Type B pancreatic cell (in vitro differentiated cells): ENCODE measurements at regions not wholly inside any gene's neighbourhood (a gene's known extent, or its start where the extent isn't known, plus 50 kb on each side); places are given as distances from the start of the nearest gene placed in this dataset.

Experiments
- DNase-seq: peaks from one replicate; pipeline ENCODE4 v3.0.0; 2021; ENCODE audit warnings: mixed read lengths; ENCODE audit not compliant: unreplicated experiment; ENCODE audit errors: extremely low spot score
- H3K27ac Mint-ChIP-seq: 2 replicates; pipeline ENCODE4 v1.8.0; 2021; ENCODE audit warnings: mild to moderate bottlenecking, mixed read lengths
- H3K27me3 Mint-ChIP-seq: 2 replicates; pipeline ENCODE4 v1.8.0; 2021; ENCODE audit warnings: mixed read lengths
- H3K36me3 Mint-ChIP-seq: 2 replicates; pipeline ENCODE4 v1.8.0; 2021; ENCODE audit warnings: mixed read lengths
- H3K4me1 Mint-ChIP-seq: one replicate; pipeline ENCODE4 v1.8.0; 2021; ENCODE audit warnings: mixed read lengths; ENCODE audit not compliant: unreplicated experiment
- H3K4me3 Mint-ChIP-seq: 2 replicates; pipeline ENCODE4 v1.8.0; 2021; ENCODE audit warnings: mild to moderate bottlenecking, mixed read lengths
- H3K9me3 Mint-ChIP-seq: 2 replicates; pipeline ENCODE4 v1.8.0; 2021; ENCODE audit warnings: mixed read lengths
- TF ChIP-seq, protein P1 (sequence below): fragments of 200-600 bp; sonication (generic); conservative IDR thresholded peaks from 2 replicates; pipeline ENCODE4 v1.5.0; 2021; ENCODE audit warnings: antibody characterized with exemption, mild to moderate bottlenecking

DNA sequence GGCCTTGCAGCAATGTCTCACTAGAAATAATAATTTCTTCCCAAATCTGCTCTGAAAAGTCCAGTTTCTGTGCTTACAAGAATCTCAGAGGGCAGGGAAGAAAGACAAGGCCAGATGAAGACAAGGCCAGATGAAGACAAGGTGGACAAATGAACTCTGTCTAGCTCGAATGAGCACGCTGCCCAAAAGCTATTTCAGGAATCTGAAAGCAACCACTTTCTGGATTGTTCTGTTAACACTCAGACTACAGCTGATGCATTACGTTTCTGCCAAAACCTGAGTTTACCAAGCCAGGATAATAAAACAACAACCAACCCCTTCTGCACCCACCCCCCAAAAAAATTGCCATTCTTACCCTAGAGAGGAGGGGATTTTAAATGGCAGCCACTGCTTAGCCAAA, 1073.6 kb downstream of the SORCS3 start:
- Mint-ChIP-seq H3K9me3 (no peaks in the 10 kb centered on the region), H3K27ac (no peak overlapping the region), H3K4me3 (no peak overlapping the region), H3K4me1 (no peaks in the 10 kb centered on the region), H3K36me3 (no peaks in the 10 kb centered on the region), H3K27me3 (no peaks in the 10 kb centered on the region)
- TF ChIP-seq, protein P1, sequence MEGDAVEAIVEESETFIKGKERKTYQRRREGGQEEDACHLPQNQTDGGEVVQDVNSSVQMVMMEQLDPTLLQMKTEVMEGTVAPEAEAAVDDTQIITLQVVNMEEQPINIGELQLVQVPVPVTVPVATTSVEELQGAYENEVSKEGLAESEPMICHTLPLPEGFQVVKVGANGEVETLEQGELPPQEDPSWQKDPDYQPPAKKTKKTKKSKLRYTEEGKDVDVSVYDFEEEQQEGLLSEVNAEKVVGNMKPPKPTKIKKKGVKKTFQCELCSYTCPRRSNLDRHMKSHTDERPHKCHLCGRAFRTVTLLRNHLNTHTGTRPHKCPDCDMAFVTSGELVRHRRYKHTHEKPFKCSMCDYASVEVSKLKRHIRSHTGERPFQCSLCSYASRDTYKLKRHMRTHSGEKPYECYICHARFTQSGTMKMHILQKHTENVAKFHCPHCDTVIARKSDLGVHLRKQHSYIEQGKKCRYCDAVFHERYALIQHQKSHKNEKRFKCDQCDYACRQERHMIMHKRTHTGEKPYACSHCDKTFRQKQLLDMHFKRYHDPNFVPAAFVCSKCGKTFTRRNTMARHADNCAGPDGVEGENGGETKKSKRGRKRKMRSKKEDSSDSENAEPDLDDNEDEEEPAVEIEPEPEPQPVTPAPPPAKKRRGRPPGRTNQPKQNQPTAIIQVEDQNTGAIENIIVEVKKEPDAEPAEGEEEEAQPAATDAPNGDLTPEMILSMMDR: no peak
- no peak for DNase-seq

DNA sequence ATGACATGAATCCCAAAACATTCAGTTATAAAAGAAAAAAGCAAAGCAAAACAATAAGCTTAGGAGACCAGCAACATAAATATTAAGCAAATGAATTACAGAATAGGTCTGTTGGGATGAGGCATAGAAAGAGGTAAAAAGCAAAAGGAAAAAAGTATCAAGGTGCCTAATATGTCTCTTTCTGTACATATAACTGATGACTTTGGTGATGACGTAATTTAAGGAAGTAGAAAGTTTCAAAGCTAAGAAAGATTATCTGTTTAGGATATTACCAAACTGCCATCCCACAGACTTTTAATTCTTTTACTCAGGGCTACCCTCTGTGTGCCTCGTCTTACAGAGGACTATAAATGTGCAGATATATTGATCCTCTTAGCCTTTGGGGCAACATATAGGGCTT, 1066.5 kb downstream of the SORCS3 start:
- Mint-ChIP-seq H3K36me3 (no peaks in the 10 kb centered on the region), H3K4me1 (no peaks in the 10 kb centered on the region), H3K27ac (no peak overlapping the region), H3K4me3 (no peak overlapping the region), H3K9me3 (no peaks in the 10 kb centered on the region), H3K27me3 (no peaks in the 10 kb centered on the region)
- TF ChIP-seq, protein P1: no peak
- no peak for DNase-seq

DNA sequence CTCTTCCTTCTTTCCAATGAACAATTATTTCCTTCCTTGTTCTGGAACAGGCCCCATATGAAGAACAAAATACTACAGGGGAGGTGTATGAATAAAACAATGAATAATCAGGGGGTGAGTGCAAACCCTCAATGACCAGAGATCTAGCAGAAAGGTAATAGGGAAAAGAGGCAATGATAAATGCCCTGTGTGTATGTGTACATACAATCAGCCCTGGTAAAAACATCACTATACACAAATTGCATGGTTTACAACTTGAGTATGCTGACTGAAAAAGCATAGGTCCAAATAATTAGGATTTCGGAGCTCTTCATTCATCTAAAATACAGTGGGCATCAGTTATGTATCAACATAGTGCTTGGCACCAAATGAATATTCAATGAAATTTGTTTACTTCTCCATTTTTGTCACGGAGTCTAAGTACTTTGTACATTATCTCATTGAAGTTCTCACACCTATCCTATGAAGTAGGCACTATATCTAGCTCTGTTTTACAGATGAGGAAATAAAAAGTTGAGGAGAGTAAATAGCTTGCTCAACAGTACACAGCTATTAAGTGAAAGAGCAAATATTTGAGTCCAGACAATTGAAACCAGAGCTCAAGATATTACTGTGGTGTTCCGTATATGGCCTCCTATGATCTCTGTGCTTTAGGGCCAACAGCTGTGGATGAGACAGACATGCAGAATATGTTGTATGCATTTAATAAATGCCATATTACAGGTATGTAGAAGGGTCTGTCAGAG, 1065.4 kb downstream of the SORCS3 start:
- H3K27ac Mint-ChIP-seq: no peak overlapping the region
- peaks cover 4% of the 10 kb centered on the region for H3K27me3 Mint-ChIP-seq
- H3K4me1 Mint-ChIP-seq: peaks cover 5% of the 10 kb centered on the region
- no peaks in the 10 kb centered on the region for H3K36me3 Mint-ChIP-seq
- no peak for DNase-seq
- no peak overlapping the region for H3K4me3 Mint-ChIP-seq
- H3K9me3 Mint-ChIP-seq: no peaks in the 10 kb centered on the region
- TF ChIP-seq, protein P1: no peak

DNA sequence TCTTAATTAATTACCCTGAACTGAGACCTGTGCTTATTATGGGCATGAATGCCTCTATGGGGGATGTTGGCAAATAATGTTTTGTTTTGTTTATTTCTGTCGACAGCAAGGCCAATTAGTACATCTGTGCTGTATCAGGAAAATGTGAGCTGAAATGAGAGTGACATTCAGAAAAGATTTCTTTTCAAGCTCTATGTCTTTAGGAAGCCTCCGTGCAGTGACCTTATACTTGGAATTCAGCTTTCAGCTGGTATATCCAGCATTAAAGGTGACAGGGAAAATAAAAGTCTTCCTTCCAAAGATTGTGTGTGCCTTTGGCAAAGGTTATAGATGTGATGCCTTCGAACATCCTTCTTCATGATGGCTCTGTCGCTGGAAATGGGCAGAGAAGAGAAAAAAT, 1061.1 kb downstream of the SORCS3 start:
- DNase-seq: no peak
- peaks cover 9% of the 10 kb centered on the region for H3K4me1 Mint-ChIP-seq
- no peaks in the 10 kb centered on the region for H3K9me3 Mint-ChIP-seq
- TF ChIP-seq, protein P1: no peak
- no peak overlapping the region for H3K4me3 Mint-ChIP-seq
- peaks cover 14% of the 10 kb centered on the region for H3K27me3 Mint-ChIP-seq
- H3K27ac Mint-ChIP-seq: no peak overlapping the region
- H3K36me3 Mint-ChIP-seq: no peaks in the 10 kb centered on the region

DNA sequence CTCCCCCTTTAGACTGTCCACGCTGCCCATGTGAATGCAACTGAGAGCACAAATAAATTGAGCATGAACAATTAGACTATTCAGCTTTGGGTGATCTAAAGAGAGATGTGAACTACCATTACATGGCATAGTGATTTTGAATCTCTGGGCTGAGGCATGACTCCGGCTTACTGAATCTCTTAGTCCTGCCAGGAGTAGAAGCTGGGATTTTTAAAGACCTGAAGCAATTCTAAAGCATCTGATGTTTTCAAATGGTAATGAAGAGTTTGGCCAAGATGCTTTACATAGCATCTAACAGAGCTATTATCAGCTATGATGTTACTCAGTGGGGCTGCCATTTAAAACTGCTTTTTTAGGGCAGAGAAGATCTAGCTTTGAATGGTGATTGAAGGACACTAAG, 1059.1 kb downstream of the SORCS3 start:
- TF ChIP-seq, protein P1: no peak
- Mint-ChIP-seq H3K36me3 (no peaks in the 10 kb centered on the region), H3K27me3 (peaks cover 14% of the 10 kb centered on the region), H3K4me3 (no peak overlapping the region), H3K9me3 (no peaks in the 10 kb centered on the region), H3K4me1 (peaks cover 9% of the 10 kb centered on the region), H3K27ac (no peak overlapping the region)
- DNase-seq: no peak
